ENCODE measurements at regions not wholly inside any gene's neighbourhood (a gene's known extent, or its start where the extent isn't known, plus 50 kb on each side); places are given as distances from the start of the nearest gene placed in this dataset.

DNA sequence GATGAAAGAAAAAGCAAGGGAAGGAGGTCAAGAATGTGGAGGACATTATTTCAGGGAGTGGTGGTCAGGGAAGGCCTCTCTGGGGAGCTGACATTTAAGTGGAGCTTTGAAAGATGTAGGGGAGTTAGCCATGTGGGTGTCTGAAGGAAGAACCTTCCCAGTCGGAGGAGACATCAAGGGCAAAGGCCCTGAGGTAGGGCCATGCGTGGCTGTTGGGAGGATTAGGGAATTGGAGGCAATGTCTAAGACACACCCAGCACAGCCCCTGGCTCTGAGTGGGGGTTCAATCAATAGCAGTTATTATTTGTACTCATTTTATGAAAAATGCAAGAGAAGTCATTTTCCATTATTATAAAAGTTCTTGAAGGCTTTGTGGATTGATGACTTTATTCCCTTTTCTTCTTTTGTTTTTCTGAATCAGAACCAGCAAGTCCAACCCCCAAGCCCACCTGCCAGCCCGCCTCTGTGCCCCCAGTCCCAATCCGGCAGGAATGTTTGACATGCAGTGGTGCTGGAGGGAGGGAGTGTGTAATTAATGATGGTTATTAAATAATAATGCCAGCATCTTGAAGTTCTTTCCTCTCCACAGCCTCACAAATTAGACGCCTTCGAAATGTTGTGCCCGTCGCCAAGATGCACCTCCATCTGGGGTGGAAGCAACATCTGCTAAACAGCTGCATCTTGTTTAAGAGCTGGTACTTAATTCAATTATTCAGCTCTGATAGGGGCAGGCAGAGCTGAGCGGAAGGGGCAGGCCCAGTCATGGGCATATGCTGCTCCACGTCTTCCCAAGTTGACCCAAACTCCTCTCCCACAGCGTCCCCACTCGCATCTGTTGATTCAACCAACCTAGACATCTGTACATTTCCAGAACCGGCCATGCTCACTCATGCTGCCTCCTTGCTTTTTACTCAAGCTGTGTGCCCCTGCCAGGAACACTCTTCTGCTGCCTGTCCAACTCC lies 81.3 kb upstream of the SIRPA start:
- in situ Hi-C loops (cut with HindIII; ENCODE audit: low sequenced_read_pairs) = no loop called here
- no peak for DNase-seq (ENCODE audit: low spot score)

DNA sequence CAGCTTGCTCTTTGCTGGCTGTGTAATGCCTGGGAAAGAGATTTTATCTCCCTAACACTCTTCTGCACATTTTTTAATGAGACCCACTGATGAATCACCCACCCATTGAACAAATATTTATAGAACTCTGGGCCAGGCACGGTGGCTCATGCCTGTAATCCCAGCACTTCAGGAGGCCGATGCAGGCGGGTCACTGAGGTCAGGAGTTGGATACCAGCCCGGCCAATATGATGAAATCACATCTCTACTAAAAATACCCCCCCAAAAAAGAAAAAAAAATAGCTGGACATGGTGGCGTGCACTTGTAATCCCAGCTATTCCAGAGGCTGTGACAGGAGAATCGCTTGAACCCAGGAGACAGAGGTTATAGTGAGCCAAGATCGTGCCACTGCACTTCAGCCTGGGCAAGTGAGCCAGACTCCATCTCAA lies 82.1 kb upstream of the SIRPA start:
- in situ Hi-C loops (cut with HindIII; ENCODE audit: low sequenced_read_pairs) = no loop called here
- no peak for DNase-seq (ENCODE audit: low spot score)

DNA sequence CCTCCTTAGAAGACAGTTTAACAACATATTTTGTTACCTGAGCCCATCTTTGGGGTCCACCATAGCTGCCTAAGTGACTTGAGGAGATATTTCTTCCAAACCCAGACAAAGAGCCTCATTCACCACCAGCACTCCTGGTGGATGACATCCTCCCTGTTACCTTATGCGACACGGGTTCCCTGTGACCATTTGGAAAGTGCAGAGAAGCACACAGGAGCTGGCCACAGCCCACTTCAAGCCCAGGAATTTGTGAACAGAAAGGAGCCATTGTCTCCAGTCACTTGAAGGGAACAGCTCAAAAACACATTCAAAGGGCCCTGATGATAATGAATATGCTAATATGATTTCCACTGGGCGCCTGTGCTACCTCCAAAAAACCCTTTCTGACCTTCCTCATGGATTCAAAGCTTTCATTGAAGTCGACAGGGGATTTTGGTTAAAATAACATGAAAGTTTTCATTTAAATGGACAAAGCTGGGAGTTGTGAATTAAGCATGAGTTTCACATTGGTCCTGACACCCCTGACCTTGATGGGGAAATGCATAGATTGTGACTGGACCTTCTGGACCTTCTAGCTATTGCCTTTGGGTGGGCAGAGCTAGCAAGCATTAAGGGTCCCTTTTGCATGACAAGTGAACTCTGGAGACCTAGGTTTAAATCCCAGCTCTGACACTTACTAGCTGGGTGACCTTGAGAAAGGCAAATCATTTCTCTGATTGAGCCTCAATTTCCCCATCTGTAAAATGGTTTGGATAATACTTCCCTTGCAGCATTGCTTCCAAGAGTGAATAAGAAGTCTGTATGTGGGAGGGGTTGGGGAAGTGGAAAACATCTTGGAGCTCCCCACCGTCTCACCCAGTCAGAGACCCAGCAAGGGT lies 83.3 kb upstream of the SIRPA start:
- no peak for DNase-seq (ENCODE audit: low spot score)
- in situ Hi-C loops (cut with HindIII; ENCODE audit: low sequenced_read_pairs) = no loop called here

DNA sequence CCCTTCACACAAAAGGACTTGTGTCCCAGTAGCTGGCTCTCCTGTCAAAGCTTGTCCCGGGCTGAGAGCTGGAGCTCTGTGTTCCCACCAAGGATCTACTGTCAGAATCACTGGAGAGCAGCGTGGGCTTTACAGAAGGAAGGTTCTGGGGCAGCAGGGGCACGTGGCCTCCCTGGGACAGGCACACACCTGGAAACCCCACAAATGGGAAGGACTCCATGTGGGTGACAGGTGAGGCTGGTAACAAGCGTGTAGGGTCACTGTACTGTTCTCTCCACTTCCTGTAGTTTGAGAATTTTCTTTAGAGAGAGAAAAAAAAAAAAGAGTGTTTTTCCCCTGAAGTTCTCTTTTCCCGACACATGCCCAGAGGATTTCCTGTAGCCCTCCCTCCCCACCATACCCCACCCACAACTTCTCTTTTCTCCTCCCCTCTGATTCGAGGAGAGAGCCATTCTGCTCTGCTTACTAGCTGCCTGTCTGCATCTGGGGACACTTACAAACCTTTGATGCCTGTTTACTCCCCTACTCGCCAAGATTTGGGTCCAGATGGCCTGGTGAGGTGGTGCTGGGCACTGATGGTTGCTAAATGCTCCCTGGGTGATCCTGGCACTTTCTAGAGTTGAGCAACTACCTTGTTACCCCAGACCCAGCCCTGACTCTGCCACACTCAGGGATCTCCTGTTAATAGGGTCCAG lies 84.1 kb upstream of the SIRPA start:
- in situ Hi-C loops (cut with HindIII; ENCODE audit: low sequenced_read_pairs) = no loop called here
- peak; percentile 11 for DNase-seq (ENCODE audit: low spot score)

DNA sequence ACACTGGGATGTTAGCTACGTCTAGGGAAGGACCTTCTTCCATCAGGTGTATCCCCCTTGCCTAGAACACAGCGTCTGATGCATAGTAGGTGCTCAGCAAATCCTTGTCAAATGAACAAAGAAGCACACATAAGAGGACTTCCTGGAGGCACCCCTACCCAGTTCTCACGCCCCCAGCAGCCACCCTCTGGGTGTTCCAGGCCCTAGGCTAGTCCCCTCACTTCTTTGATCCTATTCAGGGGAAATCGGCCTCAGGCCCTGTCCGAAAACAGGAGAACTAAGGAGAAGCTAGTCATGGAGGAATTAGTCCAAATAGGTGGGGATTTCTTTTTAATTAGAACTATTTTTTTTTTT lies 84.7 kb upstream of the SIRPA start:
- in situ Hi-C loops (cut with HindIII; ENCODE audit: low sequenced_read_pairs) = no loop called here
- no peak for DNase-seq (ENCODE audit: low spot score)

DNA sequence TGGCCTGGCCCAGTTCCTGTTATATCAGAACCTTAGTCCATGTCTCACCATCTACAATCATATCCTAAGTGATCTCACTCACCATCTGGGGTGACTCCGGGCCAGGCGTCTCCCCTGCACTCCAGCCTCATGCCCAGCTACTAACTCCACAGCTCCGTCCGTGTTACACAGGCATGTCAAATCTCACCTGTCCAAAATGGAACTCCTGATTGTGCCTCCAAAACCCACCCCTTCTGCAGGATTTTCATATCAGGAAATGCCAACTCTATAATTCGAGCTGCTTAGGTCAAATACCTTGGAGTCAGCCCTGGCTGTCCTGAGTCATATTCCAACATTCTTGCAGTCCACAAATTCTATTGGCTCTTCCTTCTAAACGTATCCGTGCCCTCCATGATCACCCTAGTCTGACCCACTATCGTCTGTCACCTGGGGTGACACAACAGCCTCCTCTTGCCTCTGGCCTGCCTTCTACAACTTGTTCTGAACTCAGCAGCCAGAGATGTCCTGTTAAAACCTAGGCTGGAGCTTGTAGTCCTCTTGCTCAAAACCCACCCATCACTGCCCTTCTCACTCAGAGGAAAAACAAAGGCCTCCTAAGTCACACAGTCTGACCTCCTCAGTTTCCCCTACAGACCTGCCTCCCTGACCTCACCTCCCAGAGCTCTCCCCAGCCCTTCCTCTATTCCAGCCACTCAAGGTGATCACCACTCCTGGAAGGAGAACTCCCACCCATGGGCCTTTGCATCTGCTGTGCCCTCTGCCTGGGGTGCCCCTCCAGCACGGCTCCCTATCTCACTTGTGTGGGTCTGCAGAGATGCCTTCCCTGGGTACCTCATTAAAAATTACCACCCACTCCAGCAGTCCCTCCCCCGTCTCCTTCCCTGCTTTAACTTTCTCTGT lies 85.3 kb upstream of the SIRPA start:
- in situ Hi-C loops (cut with HindIII; ENCODE audit: low sequenced_read_pairs) = no loop called here
- no peak for DNase-seq (ENCODE audit: low spot score)

DNA sequence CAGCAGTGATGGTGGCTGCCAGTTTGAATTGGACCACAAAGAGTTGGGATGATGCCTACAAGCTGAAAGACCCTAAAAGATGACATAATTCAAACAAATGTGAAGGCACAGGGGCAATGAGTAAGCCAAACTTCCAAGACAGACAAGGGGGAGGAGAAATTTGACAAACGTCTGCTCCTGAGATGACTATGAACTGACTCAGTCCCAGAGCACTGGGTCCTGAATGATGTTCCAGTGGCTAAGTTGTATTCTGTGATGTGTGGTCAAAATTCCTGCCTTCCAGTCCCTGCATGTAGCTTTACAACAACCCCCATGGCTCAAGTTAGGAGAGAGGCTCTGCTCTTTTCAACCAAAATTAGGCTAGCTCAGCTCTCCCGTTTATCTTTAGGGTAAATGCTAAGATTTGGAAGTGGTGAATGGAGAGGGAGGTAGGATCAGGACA lies 86.1 kb upstream of the SIRPA start:
- in situ Hi-C loops (cut with HindIII; ENCODE audit: low sequenced_read_pairs) = no loop called here
- DNase-seq (ENCODE audit: low spot score) = no peak

DNA sequence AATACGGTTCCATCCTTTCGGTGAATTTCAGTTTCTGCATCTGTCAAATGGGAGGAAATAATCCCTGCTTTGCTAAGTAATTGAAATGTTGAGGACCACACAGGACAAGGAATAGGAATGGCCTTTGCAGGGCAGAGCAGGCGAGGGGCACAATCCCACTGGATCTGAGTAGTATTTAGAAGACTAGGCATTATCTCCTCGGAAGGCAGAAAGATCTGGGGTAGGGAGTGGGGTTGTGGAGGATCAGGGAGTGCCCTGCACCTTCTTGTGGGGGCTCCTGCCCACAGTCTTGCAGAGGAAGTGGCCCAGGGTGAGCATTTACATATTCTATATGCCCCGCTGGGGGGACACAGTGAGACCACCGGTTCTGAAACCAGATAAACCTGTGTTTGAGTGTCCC lies 87.1 kb upstream of the SIRPA start:
- in situ Hi-C loops (cut with HindIII; ENCODE audit: low sequenced_read_pairs) = no loop called here
- DNase-seq (ENCODE audit: low spot score) = no peak

DNA sequence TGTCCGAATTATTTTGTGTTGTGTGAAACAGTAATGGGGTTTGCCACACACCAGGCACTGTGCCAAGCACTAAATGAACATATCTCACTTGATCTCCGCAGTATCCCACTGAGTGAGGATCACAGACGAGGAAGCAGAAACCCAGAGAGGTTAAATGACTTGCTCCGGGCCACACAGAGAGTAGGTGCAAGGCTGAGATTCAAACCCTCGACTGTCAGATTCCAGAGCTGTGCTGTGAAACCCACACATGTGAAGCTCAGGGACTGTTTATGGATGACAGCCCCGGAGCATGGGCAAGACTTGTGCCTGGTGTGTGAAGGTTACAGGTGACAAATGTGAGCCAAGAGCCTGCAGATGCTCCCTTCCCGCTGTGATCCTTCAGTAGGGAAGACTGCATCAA lies 87.8 kb upstream of the SIRPA start:
- in situ Hi-C loops (cut with HindIII; ENCODE audit: low sequenced_read_pairs) = no loop called here
- no peak for DNase-seq (ENCODE audit: low spot score)

DNA sequence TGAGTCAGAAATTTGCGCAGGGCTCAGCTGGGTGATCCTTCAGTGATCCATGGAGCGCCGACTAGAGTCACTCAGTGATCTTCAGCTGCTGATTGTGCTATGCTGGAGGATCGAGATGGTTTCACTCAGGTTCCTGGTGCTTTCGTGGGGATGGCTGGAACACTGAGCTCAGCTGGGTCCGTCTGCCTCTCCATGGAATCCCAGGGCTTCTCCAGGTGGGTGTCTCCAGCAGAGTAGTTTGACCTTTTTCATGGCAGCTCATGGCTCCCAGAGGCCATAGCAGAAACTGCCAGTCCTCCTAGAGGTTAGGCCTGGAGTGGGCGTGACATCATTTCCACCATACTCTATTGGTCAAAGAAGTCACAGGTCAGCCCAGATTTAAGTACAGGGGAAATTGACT lies 88.8 kb upstream of the SIRPA start:
- DNase-seq (ENCODE audit: low spot score) = no peak
- in situ Hi-C loops (cut with HindIII; ENCODE audit: low sequenced_read_pairs) = no loop called here

DNA sequence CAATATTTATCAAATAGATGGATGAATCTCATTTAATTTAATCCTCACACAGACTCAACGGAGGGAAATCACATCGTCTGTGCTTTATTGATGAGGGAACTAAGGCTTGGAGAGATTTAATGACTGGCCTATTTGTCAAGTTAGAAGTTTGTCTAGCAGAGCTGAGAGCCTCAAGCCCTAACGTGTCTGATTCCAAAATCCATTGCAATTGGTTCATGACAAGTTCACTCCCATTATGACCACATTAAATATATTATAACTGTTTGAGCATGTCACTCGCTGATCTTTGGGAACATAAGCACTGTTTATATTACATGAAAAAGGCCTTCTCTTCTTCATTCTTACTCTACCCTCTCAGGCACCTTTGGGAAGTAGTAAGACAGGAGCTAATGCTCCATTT lies 89.4 kb upstream of the SIRPA start:
- in situ Hi-C loops (cut with HindIII; ENCODE audit: low sequenced_read_pairs) = no loop called here

DNA sequence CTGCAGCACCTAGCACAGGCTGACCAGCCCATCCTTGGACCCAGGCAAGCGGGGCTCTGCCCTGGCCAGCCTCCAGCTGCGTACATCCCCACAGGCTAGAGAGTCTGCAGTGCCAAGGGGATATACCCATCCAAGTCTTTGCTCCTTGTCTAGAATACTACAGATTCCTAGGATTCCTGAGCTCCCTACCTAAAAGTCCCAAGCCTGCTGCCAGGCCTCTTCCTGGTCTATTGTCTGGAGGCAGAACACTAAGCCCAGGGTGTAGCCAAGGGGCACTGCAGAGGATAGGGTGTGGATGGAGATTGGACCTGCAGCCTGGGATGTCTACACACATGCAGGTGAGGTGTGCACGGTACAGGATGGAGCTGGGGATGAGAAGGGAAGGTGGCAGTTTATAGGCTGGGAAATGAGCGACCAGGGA lies 90.0 kb upstream of the SIRPA start:
- in situ Hi-C loops (cut with HindIII; ENCODE audit: low sequenced_read_pairs) = no loop called here
- peak; percentile 11 for DNase-seq (ENCODE audit: low spot score)

More for the DNA sequence above, 89.4 kb upstream of the SIRPA start:
- no peak for DNase-seq (ENCODE audit: low spot score)

DNA sequence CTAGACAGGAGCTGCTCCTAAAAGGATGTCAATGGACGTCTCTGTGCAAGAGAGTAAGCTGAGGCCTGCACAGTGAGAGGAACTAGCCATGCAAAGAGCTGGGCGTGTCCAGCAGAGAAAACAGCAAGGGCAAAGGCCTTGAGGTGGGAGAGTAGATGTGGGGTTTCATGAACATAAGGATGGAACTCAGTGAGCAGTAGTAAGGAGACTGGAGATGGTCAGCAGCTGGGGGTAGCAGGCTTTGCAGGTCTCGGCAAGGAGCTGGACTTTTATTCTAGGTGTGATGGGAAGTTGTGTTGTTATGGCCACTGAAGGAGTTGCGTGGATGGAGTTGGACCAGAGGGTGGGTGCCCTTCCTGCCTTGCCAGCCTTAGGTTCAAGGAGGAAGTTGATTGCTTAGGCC lies 90.7 kb upstream of the SIRPA start:
- in situ Hi-C loops (cut with HindIII; ENCODE audit: low sequenced_read_pairs) = no loop called here
- DNase-seq (ENCODE audit: low spot score) = peak; percentile 7

DNA sequence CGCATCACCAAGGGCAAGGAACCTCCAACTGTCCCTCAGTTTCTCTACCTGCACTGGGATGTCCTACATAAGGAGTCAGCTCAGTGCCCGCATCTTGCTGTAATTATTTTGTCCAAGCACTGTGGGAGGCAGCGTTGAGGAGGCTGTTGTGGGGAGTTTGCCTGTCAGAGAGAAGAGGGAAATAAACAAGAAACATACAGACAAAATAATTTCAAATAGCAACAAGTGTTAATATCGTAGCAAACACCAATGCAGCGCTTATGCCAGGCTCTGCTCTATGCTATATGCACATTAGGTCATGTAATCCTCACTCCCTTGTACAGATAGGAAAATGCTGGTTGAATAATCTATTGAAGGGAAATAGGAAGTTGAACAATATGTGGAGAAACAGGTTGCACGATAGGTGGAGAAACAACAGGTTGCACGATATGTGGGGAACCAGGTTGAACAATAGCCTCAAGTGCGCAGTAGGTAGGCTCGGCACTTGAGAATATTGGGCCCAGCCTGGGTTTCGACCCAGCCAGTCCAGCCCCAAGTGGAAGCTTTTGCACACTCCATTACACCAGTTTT lies 91.2 kb upstream of the SIRPA start:
- in situ Hi-C loops (cut with HindIII; ENCODE audit: low sequenced_read_pairs) = no loop called here
- peak; percentile 58 for DNase-seq (ENCODE audit: low spot score)

DNA sequence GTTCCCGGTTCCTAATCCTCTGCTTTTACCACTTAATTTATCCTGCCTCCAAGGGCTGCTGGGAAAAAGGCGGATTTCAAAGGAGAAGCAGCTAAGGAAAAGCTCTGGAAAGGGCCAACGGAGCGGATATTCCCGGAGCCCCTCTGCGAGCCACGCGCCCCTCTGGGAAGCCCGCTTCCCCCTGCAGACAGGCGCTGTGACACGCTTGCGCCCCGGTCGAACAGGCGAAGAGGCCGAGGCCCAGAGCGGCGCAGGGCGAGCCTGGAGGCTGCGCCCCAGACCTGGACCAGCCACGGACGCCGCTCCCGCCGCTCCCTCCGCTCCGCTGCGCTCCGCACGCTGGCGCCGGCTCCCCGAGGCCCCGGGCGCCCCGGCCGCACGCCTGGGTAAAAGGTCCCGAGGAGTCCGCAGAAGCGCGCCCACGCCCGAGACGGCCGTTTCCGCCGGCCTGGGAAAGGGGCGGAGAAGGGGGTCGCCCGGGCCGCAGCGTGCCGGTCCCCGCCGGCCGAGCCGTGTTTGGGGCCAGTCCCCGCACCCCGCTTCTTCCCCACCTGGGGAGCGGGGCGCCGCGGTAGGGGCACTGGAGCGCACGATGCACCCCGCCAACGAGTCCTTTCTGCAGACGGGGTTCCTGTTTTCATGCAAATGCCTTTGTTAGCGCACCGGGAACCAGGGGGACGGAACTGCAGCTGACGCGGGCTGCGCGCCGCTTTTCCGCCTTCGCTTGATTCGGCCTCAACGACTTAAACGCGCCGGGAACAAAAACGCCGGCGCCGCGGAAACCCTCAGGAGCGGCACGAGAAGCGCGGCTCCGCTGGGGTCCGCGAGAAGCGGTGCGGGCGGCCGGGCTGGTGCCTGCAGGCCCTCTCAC lies 91.9 kb upstream of the SIRPA start:
- DNase-seq (ENCODE audit: low spot score) = peak; percentile 46
- in situ Hi-C loops (cut with HindIII; ENCODE audit: low sequenced_read_pairs) = no loop called here

DNA sequence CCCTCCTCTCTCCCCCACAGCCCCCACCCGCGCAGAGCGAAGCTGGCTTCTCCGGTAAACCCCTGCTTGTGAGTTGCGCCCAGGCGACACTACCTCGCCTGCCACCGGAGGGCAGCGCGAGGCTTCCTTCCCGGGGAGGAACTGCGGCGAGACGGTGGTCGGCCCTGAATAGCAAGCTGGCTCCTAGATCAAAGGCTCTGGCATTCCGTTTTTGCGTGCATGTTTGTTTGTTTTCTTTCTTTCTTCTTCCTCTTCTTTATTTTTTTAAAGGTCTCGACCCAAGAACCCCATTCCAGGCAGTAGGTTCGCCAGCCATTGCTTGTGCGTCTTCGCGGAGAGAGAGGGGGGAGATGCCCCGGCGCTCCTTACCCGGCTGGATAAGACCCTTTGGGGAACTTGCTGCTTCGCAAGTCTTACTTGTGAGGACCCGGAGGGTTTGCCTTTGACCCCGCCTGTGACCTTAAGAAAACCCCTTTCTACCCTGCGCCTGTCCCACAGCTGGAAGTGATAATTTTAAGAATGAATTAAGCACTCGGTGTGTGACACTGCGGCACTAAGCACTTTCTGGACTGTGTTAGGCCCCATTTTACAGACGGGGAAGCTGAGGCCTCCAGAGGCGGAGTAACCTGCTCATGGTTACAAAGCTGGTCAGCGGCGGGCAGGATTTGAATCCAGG lies 92.7 kb upstream of the SIRPA start:
- in situ Hi-C loops (cut with HindIII; ENCODE audit: low sequenced_read_pairs) = no loop called here
- DNase-seq (ENCODE audit: low spot score) = peak; percentile 83

DNA sequence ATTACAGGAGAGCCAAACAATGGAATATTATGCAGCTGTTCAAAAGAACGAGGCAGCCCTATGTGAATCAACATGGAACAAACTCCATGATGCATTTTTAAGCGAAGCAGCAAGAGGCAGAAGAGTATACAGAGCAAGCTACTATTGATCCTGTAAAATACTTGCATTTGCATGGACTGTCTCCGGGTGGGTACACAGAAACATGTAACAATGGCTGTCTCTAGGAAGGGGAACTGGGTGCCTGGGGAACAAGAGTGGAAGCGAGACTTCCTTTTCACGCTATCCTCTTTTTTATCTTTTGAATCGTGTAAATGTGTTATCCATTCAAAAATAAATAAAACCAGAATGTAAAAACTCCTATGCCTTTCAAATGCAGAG lies 93.3 kb upstream of the SIRPA start:
- DNase-seq (ENCODE audit: low spot score) = no peak
- in situ Hi-C loops (cut with HindIII; ENCODE audit: low sequenced_read_pairs) = no loop called here

All from G401 (cell line).